ENCODE measurements at regions not wholly inside any gene's neighbourhood (a gene's known extent, or its start where the extent isn't known, plus 50 kb on each side); places are given as distances from the start of the nearest gene placed in this dataset.

GRCh38 chr21:15494481-15494880 is 235.3 kb upstream of the USP25 start:
- no peak for DNase-seq

- DNase-seq, result no peak
Observed at GRCh38 chr21:15495965-15496364, 233.8 kb upstream of the USP25 start.

GRCh38 chr21:15496911-15497310 is 232.9 kb upstream of the USP25 start:
- DNase-seq, result no peak

GRCh38 chr21:15498455-15498854 is 231.3 kb upstream of the USP25 start:
- no peak for DNase-seq

GRCh38 chr21:15506086-15506485 is 223.7 kb upstream of the USP25 start:
- no peak for DNase-seq

- DNase-seq, result no peak
Observed at GRCh38 chr21:15508554-15508953, 221.2 kb upstream of the USP25 start.

GRCh38 chr21:15514073-15514946 is 215.5 kb upstream of the USP25 start:
- peak; percentile 6 for DNase-seq

GRCh38 chr21:15515908-15516307 is 213.9 kb upstream of the USP25 start:
- no peak for DNase-seq

GRCh38 chr21:15517394-15517793 is 212.4 kb upstream of the USP25 start:
- DNase-seq, result no peak

GRCh38 chr21:15520811-15521643 is 208.8 kb upstream of the USP25 start:
- DNase-seq, result no peak

- DNase-seq, result no peak
Observed at GRCh38 chr21:15521644-15522001, 208.2 kb upstream of the USP25 start.

GRCh38 chr21:15522148-15522547 is 207.6 kb upstream of the USP25 start:
- no peak for DNase-seq

GRCh38 chr21:15524855-15525254 is 204.9 kb upstream of the USP25 start:
- no peak for DNase-seq

GRCh38 chr21:15526798-15527197 is 203.0 kb upstream of the USP25 start:
- peak; percentile 6 for DNase-seq

GRCh38 chr21:15528346-15528745 is 201.4 kb upstream of the USP25 start:
- DNase-seq, result no peak

GRCh38 chr21:15531986-15532385 is 197.8 kb upstream of the USP25 start:
- no peak for DNase-seq

GRCh38 chr21:15533618-15534017 is 196.2 kb upstream of the USP25 start:
- no peak for DNase-seq

GRCh38 chr21:15534450-15534886 is 195.3 kb upstream of the USP25 start:
- DNase-seq, result peak; percentile 4

- no peak for DNase-seq
Observed at GRCh38 chr21:15539376-15539775, 190.4 kb upstream of the USP25 start.

GRCh38 chr21:15543473-15543872 is 186.3 kb upstream of the USP25 start:
- DNase-seq, result no peak

GRCh38 chr21:15549671-15550070 is 180.1 kb upstream of the USP25 start:
- DNase-seq, result no peak

GRCh38 chr21:15552914-15553494 is 176.8 kb upstream of the USP25 start:
- DNase-seq, result no peak

GRCh38 chr21:15557925-15558324 is 171.9 kb upstream of the USP25 start:
- no peak for DNase-seq

- no peak for DNase-seq
Observed at GRCh38 chr21:15558884-15559283, 170.9 kb upstream of the USP25 start.

Data from GDM1 (cell line).